GM18951 (cell line): ENCODE measurements at regions not wholly inside any gene's neighbourhood (a gene's known extent, or its start where the extent isn't known, plus 50 kb on each side); places are given as distances from the start of the nearest gene placed in this dataset.

Experiments
- POLR2A ChIP-seq: IDR thresholded peaks from 4 replicates; pipeline ENCODE4 v1.6.1; 2011; ENCODE audit warnings: mild to moderate bottlenecking; ENCODE audit not compliant: insufficient read length, insufficient read depth; ENCODE audit errors: extremely low read depth
- in situ Hi-C: fragments of 300-500 bp; cut with MboI; formaldehyde crosslinking; loops from one replicate; pipeline ENCODE4 v1.12.0; 2022; ENCODE audit warnings: low sequenced_read_pairs, mixed read lengths, inconsistent platforms; ENCODE audit not compliant: unreplicated experiment

- in situ Hi-C loops, result no loop called here
- TF ChIP-seq POLR2A, result no peak
Observed at GRCh38 chrX:20596856-20597255, 330.1 kb upstream of the RPS6KA3 start.

DNA sequence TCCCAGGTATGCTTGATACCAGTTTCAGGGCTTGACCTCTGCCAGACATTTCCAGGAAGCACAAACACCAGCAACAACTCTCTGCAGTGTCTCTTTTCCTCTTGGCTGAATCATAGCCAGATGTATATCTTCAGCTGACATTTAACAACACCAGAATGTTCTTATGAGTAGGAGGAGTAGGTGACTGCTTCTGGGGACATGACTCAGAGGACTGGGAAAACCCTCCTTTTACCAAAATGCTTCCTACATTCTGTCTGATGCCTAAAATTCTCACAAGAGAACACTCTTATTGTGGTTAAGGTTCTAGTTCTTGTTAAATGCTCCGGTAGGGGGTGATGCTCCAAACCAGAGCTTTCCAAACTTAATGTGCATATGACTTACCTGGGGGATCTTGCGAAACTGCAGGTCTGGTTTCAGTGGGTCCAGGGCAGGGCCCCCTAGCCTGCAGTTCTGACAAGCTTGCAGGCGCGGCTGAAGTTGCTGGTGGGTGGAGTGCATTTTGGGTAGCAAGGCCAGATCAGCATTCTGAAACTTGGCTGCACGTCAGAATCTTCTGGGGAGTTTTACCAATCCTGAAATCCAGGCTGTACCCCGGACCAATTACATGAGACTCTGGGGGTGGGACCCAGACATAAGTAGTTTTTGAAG lies 329.3 kb upstream of the RPS6KA3 start:
- in situ Hi-C loops, result no loop called here
- TF ChIP-seq POLR2A, result no peak

DNA sequence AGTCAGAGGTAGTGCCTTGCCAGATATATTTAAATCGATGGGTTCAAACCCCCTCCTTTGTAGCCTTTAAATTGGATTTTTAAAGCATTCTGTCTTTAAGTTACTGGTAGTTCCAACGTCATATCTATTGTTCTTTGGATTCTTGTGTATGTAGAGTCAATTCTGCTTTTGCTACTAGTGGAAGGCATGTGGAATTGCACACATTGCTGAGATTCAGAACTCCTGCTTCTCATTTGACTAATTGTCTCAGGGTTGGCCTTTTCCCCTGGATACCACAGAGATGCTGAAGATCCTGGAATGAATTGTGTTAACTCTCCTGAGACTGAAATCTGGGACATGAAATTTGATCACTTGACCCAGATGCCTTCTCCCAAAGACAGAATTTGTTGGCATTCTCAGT lies 328.3 kb upstream of the RPS6KA3 start:
- no peak for TF ChIP-seq POLR2A
- in situ Hi-C loops, result no loop called here

DNA sequence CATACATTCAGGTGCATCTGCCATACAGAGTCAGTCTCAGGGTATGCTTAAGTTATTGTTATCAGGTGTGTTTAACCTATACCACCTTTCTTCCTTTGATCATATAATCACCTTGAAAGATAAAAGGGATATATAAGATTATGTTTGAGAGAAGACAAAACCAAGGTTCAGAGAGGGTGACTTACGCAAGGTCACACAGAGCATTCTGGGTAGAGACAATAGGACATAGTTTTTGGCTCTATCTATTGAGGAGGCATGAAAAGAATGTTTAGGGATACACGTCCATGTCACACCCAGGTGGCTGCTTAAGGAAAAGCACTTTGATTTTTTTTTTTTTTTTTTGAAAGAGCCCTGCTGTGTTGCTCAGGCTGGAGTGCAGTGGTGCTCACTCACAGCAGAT lies 327.1 kb upstream of the RPS6KA3 start:
- in situ Hi-C loops, result no loop called here
- TF ChIP-seq POLR2A, result no peak

DNA sequence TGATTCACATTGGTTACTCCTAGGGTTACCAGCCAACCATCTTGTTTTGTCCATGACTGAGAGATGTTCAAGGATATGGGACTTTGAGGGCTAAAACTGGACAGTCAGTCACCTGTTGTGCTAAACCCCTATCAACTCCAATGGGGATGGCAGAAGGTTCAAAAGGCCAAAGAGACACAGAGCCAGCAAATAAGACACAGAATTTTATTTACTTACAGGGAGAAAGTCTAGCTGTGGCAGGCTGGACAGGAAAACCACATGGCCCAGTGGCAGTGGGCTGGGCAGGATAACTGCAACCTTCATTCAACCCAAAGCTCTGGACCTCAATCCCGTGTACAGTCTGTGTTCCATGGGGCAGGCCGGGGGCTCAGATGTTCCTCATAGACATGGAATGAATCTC lies 326.7 kb upstream of the RPS6KA3 start:
- no peak for TF ChIP-seq POLR2A
- in situ Hi-C loops, result no loop called here

DNA sequence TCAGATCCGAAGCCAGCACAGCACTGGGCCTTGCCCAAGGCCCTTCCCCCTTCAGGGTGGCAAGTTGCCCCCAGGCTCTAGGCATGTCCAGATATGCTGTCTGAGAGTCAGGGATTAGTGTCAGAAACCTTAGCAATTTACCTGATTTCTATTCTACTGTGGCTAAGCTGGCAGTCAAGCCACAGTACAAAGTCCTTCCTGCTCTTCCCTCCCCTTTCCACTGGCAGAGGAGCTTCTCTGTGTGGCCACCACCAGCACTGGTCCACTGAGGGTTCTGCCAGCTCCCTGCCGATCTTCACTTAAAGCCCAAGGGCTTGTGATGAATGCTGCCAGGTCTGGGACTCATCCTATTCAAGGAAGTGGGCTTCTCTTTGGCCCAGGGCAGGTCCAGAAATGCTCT lies 324.5 kb upstream of the RPS6KA3 start:
- in situ Hi-C loops, result no loop called here
- no peak for TF ChIP-seq POLR2A

DNA sequence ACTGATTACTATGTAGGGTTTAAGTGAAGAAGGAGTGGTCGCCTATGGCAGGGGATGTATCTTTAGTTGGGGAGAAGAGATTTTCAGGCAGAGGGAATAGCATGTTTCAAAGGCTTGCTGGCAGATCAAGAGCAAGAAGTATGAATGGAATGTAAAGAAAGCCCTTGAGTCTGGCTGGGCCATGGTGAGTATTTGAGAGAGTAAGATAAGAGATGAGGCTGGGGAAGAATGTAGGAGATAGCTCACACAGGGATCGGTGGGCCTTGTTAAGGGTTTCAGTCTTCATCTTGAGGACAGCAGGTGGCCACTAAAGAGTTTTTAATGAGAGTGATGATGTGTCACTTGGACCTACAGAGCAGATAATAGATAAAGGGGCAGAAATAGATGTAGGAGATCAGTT lies 319.1 kb upstream of the RPS6KA3 start:
- no peak for TF ChIP-seq POLR2A
- in situ Hi-C loops, result no loop called here

DNA sequence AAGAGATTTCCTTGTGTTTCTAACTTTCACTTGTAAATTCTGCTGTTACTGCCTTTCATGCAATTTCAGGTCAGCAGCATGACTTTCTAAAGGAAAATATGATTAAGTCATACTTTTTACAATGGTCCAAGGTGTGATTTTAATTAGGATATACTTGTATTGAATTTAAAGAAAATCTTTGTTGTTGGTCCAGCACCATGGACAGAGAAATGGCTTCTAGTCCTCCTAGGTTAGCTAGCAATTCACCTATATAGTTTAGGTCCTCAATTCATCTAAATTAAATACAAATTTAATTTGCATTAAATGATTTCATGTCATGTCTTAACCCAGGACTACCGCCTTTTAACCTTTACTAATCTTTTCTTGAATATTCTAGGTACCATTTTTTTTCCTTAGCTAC lies 304.9 kb upstream of the RPS6KA3 start:
- in situ Hi-C loops, result no loop called here
- no peak for TF ChIP-seq POLR2A

GRCh38 chrX:20567108-20567507 lies 300.4 kb upstream of the RPS6KA3 start:
- in situ Hi-C loops, result no loop called here

DNA sequence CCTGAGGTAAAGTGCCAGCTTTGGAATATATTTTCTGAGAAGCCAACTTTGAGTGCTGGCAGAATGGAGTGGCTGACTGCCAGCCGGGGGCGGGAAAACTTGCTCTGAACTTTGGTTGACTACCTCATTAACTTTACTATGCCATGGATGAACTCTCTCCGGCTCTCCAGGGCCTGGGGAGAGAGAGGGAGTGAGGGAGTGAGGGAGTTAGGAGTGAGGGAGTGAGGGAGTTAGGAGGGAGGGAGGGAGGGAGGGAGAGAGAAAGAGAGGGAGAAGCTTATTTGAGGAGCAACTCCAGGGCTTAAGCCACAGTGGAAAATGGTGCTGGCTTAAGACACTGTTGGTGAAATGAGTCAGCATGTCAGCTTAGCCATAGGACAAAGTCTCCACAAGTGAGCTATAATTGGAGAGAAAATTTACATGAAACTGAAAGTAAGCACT lies 280.9 kb upstream of the RPS6KA3 start:
- TF ChIP-seq POLR2A, result no peak
- in situ Hi-C loops, result no loop called here

More at GRCh38 chrX:20567108-20567507, 300.4 kb upstream of the RPS6KA3 start:
- no peak for TF ChIP-seq POLR2A

GRCh38 chrX:20545538-20545937 lies 278.8 kb upstream of the RPS6KA3 start:
- TF ChIP-seq POLR2A, result no peak
- in situ Hi-C loops, result no loop called here

DNA sequence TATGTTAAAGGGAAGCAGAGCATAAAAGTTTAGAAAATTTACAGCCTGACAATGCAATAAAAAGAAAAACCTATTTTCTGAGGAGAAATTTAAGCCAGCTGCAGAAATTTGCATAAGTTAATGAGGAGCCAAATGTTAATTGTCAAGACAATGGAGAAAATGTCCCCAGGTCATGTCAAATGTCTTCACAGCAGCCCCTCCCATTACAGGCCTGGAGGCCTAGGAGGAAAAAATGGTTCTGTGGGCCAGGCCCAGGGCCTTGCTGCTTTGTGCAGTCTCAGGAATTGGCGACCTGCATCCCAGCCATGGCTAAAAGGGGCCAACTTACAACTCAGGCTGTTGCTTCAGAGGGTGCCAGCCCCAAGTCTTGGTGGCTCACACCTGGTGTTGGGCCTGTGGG lies 275.4 kb upstream of the RPS6KA3 start:
- no peak for TF ChIP-seq POLR2A
- in situ Hi-C loops, result no loop called here

DNA sequence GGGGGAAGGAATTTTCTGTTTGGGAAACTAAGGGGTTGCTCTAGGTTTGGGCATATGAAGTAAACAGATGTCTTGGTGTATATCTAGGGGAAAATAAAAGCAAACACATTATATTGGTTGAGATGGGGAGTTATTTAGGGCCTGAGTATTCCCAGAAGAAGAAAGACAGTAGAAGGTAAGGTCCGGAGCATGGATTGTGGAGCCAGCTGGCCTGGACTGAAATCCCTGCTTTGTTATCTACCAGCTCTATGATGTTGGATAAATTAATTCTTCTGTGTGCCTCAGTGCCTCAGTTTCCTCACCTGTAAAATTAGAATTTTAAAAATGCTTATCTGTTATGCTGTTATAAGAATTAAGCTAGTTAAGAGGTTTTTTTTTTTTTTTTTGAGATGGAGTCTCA lies 272.3 kb upstream of the RPS6KA3 start:
- no peak for TF ChIP-seq POLR2A
- in situ Hi-C loops, result loop anchor here (10.0 kb wide), 2 partner anchors 936 to 1196 kb away; no protein-coding TSS in a partner anchor

DNA sequence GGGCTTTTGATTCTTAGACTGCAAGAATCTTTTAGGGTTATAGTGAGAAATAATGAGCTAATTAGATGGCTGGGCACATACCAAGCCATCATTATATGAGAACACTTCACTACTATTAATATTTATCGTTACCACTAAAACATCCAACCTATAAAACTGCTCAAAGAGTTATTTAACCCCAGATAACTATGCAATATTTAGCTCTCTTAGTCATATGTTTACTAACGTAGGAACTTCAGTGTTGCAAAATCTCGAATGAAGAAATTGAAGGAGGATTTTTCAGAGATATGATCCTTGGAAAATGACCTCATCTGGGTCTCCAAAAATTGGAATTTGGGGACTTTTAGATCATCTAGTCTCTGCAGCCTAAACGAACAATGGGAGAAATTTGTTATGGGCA lies 265.0 kb upstream of the RPS6KA3 start:
- TF ChIP-seq POLR2A, result no peak
- in situ Hi-C loops, result loop anchor here (10.0 kb wide), 2 partner anchors 943 to 1203 kb away; no protein-coding TSS in a partner anchor
